Ovary (tissue), 3 donors: ENCODE measurements at regions not wholly inside any gene's neighbourhood (a gene's known extent, or its start where the extent isn't known, plus 50 kb on each side); places are given as distances from the start of the nearest gene placed in this dataset.

ENCODE experiments used
- EP300 ChIP-seq: sonication (generic); formaldehyde crosslinking; IDR thresholded peaks from one replicate; pipeline ENCODE4 v1.6.1; 2017; ENCODE audit warnings: antibody characterized with exemption
- POLR2A ChIP-seq: fragments of 450-650 bp; IDR thresholded peaks from one replicate; pipeline ENCODE4 v1.6.1; 2017; ENCODE audit warnings: antibody characterized with exemption, mild to moderate bottlenecking, moderate library complexity
- TF ChIP-seq, protein P1 (sequence below), 3 donors: fragments of 450-650 bp in 2 of 3; fragments of 200-600 bp in 1 of 3; IDR thresholded peaks; one replicate each; pipeline versions ENCODE4 v1.5.1 to v1.8.0; 2016 to 2022; ENCODE audit warnings: antibody characterized with exemption in 3 of 3, mild to moderate bottlenecking in 1 of 3
- donor health status: DM: no; HTN: no; CAD: no.

DNA sequence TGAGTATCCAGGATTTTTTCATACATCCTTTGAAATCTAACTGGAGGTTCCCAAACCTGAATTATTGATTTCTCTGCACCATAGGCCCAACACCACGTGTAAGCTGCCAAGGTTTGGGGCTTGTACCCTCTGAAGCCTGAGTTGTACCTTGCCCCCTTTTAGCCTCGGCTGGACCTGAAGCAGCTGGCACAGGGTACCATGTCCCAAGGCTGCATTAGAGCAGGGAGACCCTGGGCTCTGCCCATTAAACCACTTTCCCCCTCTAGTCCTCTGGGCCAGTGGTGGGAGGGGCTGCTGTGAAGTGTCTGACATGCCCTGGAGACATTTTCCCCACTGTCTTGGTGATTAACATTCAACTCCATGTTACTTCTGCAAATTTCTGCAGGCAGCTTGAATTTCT, 532.9 kb upstream of the NUDT12 start:
- TF ChIP-seq, protein P1, sequence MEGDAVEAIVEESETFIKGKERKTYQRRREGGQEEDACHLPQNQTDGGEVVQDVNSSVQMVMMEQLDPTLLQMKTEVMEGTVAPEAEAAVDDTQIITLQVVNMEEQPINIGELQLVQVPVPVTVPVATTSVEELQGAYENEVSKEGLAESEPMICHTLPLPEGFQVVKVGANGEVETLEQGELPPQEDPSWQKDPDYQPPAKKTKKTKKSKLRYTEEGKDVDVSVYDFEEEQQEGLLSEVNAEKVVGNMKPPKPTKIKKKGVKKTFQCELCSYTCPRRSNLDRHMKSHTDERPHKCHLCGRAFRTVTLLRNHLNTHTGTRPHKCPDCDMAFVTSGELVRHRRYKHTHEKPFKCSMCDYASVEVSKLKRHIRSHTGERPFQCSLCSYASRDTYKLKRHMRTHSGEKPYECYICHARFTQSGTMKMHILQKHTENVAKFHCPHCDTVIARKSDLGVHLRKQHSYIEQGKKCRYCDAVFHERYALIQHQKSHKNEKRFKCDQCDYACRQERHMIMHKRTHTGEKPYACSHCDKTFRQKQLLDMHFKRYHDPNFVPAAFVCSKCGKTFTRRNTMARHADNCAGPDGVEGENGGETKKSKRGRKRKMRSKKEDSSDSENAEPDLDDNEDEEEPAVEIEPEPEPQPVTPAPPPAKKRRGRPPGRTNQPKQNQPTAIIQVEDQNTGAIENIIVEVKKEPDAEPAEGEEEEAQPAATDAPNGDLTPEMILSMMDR (IDR thresholded peaks at IDR 0.05) = no peak
- TF ChIP-seq POLR2A (no peak), EP300 (no peak)
